ENCODE measurements at regions not wholly inside any gene's neighbourhood (a gene's known extent, or its start where the extent isn't known, plus 50 kb on each side); places are given as distances from the start of the nearest gene placed in this dataset.
"Not testable (repeated sequence)": the region's sequence is repeated elsewhere in the genome, so short reads cannot be mapped to it uniquely, and the experiment has no call there.

DNA sequence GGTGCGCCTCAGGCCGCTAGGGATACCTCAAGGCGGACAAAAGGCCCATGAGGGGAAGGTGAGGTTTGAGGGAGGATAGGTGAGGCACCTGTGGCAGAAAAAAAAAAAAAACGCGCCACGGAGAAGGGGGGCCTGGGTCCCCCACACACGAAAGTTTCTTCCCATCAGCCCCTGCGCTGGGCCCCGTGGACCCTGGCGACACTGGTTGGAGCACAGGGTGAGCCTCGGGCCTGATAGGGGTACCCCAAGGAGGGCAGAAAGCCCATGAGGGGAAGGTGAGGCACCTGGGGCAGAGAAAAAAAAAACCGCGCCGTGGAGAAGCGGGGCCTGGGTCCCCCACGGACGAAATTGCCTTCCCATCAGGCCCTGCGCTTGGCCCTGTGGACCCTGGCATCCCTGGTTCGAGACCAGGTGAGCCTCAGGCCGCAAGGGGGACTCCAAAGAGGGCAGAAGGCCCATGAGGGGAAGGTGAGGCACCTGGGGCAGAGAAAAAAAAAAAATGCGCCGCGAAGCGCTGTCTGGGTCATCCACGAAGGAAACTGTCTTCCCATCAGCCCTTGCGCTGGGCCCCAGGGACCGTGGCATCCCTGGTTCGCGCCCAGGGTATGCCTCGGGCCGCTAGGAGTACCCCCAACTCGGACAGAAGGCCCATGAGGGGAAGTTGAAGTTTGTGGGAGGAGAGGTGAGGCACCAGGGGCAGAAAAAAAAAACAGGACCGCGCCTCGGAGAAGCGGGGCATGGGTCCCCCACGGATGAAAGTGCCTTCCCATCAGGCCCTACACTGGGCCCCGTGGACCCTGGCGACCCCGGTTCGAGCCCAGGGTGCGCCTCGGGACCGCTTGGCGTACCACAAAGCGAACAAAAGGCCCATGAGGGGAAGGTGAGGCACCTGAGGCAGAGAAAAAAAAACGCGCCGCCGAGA, 226.2 kb downstream of the CCDC74A start:
- no peak for DNase-seq

DNA sequence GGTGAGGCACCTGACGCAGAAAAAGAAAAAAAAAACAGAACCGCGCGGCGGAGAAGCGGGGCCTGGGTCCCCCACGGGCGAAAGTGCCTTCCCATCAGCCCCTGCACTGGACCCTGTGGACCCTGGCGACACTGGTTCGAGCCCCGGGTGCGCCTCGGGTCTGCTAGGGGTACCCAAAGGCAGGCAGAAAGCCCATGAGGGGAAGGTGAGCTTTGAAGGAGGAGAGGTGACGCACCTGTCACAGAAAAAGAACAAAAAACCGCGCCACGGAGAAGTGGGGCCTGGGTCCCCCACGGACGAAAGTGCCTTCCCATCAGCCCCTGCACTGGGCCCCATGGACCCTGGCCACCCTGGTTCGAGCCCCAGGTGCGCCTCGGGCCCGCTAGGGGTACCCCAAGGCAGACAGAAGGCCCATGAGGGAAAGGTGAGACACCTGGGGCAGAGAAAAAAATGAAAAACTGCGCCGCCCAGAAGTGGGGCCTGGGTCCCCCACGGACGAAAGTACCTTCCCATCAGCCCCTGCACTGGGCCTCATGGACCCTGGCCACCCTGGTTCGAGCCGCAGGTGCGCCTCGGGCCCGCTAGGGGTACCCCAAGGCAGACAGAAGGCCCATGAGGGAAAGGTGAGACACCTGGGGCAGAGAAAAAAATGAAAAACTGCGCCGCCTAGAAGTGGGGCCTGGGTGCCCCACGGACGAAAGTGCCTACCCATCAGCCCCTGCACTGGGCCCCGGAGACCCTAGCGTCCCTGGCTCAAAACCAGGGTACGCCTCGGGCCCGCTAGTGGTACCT, 227.4 kb downstream of the CCDC74A start:
- DNase-seq = no peak

DNA sequence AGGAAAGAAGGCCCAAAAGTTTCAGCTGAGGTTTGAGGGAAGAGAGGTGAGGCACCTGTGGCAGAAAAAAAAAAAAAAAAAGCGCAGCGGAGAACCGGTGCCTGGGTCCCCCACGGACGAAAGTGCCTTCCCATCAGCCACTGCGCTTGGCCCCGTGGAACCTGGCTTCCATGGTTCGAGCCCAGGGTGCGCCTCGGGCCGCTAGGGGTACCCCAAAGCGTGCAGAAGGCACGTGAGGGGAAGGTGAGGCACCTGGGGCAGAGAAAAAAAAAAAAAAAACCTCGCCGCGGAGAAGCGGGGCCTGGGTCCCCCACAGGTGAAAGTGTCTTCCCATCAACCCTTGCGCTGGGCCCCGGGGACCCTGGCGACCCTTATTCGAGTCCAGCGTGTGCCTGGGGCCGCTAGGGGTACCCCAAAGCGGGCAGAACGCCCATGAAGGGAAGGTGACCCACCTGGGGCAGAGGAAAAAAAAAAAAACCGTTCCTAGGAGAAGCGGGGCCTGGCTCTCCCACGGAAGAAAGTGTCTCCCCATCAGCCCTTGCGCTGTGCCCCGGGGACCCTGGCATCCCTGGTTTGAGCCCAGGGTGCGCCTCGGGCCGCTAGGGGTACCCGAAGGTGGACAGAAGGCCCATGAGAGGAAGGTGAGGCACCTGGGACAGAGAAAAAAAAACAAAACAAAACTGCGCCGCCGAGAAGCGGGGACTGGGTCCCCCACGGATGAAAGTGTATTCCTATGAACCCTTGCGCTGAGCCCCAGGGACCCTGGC, 228.6 kb downstream of the CCDC74A start:
- no peak for DNase-seq

DNA sequence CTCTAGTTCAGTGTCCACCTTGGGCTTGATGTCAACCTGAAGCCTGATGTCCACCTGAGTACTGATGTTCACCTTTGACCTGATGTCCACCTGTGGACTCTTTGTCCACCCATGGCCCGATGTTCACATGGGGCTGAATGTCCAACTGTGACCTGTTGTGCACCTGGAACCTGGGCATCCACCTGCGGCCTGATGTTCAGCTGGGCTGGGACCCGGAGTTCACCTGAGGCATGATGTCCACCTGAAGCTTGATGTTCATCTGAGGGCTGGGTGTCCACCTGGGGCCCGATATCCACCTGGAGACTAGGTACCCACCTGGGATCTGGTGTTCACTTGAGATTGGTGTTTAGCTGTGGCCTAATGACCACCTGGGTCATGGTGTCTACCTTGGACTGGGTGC, 231.3 kb downstream of the CCDC74A start:
- DNase-seq = not testable (repeated sequence)

DNA sequence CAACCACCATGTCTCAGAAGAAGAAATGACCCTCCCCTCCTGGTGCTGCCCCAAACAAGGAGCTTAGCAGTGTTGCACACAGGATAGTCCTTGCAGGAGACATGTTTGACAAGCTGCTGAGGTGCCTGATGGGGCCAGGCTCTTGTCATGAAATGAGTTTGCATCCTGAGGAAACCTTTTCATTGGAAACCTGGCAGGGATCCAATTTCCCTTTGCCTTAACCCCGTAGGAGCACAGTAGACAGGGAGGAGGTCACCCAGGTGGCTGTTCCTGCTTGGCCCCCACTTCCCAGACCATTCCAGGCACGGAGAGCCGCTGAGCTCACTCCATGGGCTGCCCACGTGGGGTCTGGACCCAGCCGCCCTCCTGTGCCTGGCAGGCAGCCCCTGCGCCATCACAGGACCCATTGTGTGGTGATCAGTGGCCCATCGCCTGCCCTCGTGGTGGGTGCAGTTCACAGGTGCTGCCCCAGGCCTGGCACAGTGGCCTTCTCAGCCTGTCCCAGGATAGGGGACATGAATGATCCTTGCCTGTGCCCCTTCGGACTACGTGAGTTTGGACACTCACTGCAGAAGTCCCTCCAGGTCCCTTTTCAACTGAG, 247.4 kb downstream of the CCDC74A start:
- DNase-seq = not testable (repeated sequence)

DNA sequence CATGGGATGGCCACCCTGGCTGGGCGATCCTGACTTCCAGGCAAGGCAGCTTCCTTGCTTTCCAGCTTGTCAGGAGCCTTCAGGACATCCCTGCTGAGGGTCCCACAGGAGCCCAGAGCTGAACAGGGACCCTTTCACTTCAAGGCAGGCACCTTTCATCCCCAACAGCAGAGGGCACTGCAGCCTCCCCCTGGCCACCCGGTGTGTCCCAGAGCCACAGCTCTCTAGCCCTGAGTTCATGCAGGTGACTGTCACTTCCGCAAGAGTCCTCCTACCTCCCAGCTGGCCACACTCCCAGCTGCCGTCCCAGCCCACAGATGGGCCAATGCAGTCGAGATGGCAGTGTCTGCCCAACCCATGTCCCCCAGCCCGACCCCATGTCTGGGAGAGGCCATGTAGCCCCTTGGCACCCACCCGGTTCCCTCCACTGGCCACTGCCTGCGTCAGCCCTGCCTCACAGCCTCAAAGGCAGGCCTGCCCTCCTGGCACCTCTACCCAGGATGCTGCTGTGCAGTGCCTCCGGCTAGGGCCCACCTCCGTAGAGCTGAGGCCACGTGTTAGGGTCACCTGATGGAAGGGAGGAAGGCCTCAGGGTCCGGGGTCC, 248.3 kb downstream of the CCDC74A start:
- DNase-seq = not testable (repeated sequence)

DNA sequence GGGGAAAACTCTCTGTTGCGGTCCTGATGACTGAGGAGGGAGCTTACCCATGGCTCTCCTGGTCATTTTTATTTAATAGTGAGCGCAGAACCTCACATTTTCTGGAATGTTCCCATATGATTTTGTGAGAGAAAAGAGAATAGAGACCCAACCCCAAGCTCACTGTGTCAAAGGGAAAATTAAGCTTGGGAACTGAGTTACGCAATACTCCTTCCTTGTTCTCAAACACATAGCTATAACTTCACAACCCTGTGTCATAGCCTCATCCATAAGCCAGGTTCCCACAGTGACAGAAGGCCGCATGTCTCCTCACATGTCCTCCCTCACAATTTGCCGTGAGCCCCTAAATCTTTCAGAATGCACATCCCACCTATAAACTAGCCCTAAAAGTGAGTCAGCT, 252.8 kb downstream of the CCDC74A start:
- DNase-seq = not testable (repeated sequence)

DNA sequence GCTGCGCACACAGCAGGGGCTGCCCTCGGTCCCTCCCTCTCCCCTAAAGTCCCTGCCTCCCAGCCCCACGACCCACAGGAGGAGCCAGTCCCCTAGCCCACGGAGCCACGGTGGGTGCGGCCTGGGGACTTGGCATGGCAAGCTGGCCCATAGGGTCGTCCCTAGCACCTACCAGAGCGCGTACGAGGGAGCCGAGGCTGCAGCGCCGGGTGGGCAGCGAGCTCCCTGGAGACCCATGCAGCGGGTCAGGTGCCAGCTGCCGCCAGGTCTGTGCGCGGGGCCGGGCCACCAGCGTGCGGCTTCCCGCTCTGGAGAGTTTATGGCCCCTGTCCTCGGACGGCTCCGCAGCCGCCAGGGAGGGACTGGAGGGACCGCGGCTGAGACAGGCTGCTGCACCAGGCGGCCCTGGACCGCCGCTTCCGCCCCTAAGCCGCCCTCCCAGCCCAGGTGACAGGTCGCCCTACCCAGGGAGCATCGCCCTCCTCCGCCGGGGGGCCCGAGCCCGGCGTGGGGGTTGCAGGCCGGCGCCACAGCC, 273.6 kb downstream of the CCDC74A start:
- DNase-seq = no peak

DNA sequence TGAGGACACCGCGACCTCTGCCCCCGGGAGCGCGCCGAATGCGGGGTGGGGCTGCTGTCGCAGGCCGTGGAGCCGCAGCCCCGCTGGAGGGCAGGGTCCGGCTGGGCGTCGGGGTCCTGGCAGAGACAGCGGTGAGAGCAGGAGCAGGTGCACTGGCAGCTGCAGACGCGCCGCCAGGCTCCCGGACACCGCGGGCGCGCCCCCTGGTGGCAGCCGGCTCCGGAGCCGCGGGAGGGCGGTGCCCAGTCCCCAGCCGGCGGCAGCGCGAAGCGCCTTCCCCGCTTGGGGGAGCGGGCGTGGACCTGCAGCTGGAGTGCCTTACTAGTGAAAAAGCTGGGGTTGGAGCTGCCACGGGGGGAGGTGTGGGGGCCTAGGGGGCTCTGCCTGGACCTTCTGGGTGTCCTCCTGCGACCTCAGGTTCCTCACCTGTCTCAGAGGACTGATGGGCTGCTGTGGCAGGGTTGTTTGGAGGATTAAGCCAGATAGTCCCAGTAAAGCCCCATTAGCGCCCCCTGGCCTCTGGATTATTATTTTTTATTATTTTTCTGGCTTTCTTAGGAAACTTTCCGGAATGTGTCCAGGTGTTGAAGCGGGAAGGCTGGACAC, 274.2 kb downstream of the CCDC74A start:
- DNase-seq = peak; percentile 82

DNA sequence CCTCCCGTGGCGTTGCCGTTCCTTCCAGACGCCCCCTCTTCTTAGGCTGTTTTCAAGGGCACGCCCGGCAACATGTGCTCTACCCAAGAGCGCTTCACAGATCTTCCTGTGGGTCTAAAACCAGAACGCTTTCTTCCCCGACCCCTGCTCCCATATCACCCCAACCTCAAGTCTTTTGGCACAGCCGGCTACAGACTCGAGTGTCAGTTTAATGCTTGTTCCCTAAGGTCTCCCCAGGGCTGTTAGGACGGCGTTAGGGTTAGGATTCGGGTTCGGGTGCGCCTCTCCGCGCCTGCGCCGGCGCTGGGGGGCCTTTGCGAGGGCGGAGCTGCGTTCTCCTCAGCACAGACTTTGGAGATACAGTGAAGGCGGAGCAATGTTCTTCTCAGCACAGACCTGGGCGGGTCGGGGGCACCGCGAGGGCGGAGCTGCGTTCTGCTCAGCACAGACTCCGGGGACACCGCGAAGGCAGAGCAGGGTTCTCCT, 274.7 kb downstream of the CCDC74A start:
- DNase-seq = peak; percentile 54

DNA sequence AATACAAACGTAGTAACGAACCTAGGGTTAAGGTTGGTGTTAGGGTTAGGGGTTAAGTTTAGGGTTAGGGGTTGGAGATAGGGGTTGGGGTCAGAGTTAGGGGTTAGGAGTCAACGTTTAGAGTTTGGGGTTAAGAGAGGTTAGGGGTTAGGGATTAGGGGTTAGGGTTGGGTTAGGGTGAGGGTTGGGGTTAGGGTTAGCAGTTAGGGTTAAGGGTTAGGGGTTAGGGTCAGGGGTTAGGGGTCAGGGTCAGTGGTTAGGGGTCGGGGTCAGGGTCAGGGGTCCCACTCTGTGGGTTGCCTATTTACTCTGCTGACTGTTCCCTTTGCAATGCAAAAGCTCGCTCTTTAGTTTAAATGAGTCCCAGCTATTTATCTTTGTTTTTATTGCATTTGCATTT, 275.5 kb downstream of the CCDC74A start:
- DNase-seq = not testable (repeated sequence)

DNA sequence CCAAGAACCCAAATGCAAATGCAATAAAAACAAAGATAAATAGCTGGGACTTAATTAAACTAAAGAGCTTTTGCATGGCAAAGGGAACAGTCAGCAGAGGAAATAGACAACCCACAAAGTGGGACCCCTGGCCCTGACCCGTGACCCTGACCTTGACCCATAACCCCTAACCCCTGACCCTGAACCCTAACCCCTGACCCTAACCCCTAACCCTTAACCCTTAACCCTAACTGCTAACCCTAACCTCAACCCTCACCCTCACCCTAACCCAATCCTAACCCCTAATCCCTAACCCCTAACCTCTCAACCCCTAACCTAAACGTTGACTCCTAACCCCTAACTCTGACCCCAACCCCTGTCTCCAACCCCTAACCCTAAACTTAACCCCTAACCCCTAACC, 284.9 kb downstream of the CCDC74A start:
- DNase-seq = not testable (repeated sequence)

DNA sequence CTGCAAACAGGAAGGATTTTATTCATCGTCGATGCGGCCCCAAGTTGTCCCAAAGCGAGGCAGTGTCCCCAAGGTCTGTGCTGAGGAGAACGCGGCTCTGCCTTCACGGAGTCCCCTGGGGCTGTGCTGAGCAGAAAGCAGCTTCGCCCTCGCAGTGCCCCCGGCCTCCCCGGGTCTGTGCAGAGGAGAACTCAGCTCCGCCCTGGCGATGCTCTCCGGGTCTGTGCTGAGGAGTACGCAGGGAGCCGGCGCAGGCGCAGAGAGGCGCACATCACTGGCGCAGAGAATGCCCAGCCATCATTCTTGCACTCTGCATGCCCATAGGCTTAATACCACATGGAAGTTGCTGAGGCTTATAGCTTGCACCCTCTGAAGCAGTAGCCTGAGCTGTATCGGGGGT, 285.7 kb downstream of the CCDC74A start:
- not testable (repeated sequence) for DNase-seq

DNA sequence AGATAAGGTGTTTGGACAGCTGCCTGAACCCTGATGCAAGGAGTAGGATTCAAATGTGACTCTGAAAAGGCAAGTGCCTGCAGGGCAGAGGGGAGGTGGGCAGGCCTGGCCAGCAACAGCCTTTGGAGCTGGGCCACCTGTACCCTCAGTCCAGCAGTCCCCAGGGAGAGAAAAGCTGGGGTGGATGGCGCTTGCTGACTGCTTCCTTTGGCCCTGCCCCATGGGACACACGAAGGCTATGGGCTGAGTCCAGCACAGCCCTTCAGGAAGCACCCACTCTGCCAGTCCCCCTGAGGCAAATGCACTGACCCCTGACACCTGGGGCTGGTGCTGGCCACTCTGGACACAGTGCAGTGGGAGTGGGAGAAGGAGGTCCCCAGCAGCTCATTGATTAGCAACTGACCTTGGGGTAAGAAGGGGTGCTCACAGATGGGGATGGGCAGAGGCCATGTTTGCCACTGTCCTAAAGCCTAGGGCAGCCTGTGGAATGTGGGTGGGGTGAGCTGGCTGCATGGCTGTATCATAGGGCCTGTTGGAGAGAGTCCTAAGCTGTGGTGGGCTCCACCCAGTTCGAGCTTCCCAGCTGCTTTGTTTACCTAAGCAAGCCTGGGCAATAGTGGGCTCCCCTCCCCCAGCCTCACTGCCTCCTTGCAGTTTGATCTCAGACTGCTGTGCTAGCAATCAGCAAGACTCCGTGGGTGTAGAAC, 290.7 kb downstream of the CCDC74A start:
- not testable (repeated sequence) for DNase-seq

DNA sequence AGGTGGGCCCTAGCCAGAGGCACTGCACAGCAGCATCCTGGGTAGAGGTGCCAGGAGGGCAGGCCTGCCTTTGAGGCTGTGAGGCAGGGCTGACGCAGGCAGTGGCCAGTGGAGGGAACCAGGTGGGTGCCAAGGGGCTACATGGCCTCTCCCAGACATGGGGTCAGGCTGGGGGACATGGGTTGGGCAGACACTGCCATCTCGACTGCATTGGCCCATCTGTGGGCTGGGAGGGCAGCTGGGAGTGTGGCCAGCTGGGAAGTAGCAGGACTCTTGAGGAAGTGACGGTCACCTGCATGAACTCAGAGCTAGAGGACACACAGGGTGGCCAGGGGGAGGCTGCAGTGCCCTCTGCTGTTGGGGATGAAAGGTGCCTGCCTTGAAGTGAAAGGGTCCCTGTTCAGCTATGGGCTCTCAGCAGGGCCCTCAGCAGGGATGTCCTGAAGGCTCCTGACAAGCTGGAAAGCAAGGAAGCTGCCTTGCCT, 294.6 kb downstream of the CCDC74A start:
- DNase-seq = not testable (repeated sequence)

DNA sequence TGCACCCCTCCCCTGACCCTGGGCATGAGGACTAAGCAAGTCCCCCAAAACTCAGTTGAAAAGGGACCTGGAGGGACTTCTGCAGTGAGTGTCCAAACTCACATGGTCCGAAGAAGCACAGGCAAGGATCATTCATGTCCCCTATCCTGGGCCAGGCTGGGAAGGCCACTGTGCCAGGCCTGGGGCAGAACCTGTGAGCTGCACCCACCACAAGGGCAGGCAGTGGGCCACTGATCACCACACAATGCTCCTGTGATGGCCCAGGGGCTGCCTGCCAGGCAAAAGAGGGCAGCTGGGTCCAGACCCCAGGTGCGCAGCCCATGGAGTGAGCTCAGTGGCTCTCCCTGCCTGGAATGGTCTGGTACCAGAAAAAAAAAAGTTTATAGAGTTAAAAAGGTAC, 295.4 kb downstream of the CCDC74A start:
- not testable (repeated sequence) for DNase-seq

DNA sequence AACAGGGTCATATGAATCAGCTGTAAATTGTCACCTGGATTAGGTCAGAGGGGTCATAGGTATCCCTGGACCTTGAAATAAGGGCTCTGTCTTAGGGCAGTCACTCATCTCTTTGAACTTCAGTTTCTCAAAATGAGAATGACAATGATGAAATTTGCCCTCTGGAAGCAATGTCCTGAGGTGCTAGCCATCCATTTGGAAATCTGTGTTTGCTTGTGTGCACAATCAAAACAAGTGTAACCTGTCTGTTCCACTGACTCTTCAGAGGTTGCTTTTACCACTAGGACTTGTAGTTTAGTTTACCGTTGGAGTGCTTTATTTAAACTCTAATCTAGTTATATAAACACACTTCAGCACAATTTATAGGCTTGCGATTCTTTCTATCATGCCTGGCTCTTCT, 297.3 kb downstream of the CCDC74A start:
- not testable (repeated sequence) for DNase-seq

DNA sequence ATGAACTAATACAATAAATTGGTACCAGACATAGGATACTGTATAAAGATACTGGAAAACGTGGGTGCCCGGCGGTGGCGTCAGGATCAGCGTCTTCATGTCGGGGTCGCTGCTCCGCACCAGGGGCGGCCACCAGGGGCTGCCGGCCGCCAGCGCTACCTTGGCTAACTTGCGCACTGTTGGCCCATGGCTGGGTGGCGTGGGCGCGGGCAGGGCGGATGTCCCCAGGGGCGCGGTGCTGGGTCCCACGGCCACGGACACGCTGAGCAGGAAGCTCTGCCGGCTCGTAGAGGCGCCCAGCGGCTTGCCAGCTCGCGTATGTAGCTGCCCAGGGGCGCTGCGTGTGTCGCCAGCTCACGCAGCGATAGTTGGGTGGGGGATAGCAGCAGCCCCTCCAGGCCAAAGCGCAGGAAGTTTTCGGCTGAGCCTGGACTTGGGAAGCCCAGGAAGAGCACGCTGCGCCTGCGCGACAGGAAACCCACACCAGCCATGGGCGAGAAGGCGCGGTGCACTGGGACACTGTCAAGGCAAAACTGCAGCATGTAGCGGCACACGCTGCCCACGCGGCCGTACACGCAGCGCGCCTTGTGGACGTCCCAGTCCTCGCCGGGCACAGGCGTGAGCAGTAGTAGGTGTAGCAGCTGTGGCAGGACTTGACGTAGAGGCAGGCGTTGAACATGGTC, 299.9 kb downstream of the CCDC74A start:
- no peak for DNase-seq

DNA sequence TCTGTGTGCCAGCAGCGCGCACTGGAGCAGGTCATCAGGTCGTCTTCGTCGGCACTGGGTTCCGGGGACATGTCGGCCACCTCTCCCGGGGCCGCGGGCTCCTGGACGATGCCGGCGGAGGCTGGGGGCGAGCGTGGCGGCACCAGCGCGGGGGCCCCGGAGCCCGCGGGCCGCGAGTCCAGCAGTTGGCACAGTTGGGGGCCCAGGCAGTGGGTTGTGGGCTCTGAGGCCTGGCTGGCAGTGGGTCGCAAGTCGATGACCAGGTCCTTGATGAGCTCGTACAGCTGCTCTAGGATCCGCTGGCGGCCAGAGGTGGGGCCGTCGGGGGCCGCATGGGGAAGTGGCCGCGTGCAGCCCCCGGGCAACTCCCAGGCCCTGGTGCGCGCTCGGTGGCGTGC, 300.5 kb downstream of the CCDC74A start:
- no peak for DNase-seq
